SK-N-SH treated with all-trans-retinoic acid at 6 μM for 48 hours (cell line): ENCODE measurements at regions not wholly inside any gene's neighbourhood (a gene's known extent, or its start where the extent isn't known, plus 50 kb on each side); places are given as distances from the start of the nearest gene placed in this dataset.

Experiments used
- CREB5 ChIP-seq: fragments of 250-450 bp; sonication (Bioruptor Pico); IDR thresholded peaks from 2 replicates; pipeline ENCODE4 v1.5.1; 2020; ENCODE audit warnings: low read depth, mild to moderate bottlenecking, moderate library complexity
- OSR1 ChIP-seq: fragments of 250-450 bp; sonication (Bioruptor Pico); IDR thresholded peaks from 2 replicates; pipeline ENCODE4 v1.8.0; 2022; ENCODE audit warnings: moderate library complexity, mild to moderate bottlenecking, inconsistent platforms
- PATZ1 ChIP-seq: fragments of 250-450 bp; sonication (Bioruptor Pico); IDR thresholded peaks from 2 replicates; pipeline ENCODE4 v1.8.0; 2020; ENCODE audit warnings: mild to moderate bottlenecking, moderate library complexity, borderline replicate concordance
- POU6F1 ChIP-seq: fragments of 250-450 bp; sonication (Bioruptor Pico); IDR thresholded peaks from 2 replicates; pipeline ENCODE4 v1.8.0; 2021; ENCODE audit warnings: low read depth, mild to moderate bottlenecking, moderate library complexity, borderline replicate concordance
- PPARA ChIP-seq: fragments of 250-450 bp; sonication (Bioruptor Pico); IDR thresholded peaks from 2 replicates; pipeline ENCODE4 v1.5.0; 2020; ENCODE audit warnings: mild to moderate bottlenecking, borderline replicate concordance
- TSHZ2 ChIP-seq: fragments of 250-450 bp; sonication (Bioruptor Pico); IDR thresholded peaks from 2 replicates; pipeline ENCODE4 v1.5.0; 2020; ENCODE audit warnings: mild to moderate bottlenecking, moderate library complexity
- ZFP3 ChIP-seq: fragments of 250-450 bp; sonication (Bioruptor Pico); IDR thresholded peaks from 2 replicates; pipeline ENCODE4 v1.5.0; 2020; ENCODE audit warnings: mild to moderate bottlenecking, moderate library complexity
- ZFP30 ChIP-seq: fragments of 450-650 bp; formaldehyde crosslinking; IDR thresholded peaks from 2 replicates; pipeline ENCODE4 v1.5.0; 2022; ENCODE audit warnings: mild to moderate bottlenecking, moderate library complexity

- TF ChIP-seq ZFP3 (no peak), CREB5 (no peak), OSR1 (CRISPR knock-in tag) (no peak), PPARA (CRISPR knock-in tag) (no peak), PATZ1 (CRISPR knock-in tag) (no peak), POU6F1 (no peak), TSHZ2 (no peak), ZFP30 (no peak)
Observed at GRCh38 chr3:66796343-66796742, 201.8 kb upstream of the KBTBD8 start.
